HepG2 (cell line): ENCODE measurements at regions not wholly inside any gene's neighbourhood (a gene's known extent, or its start where the extent isn't known, plus 50 kb on each side); places are given as distances from the start of the nearest gene placed in this dataset.

Experiments used
- HNRNPH1 ChIP-seq: fragments of 200-400 bp; formaldehyde crosslinking; optimal IDR thresholded peaks from 2 replicates; pipeline ENCODE3; 2017; ENCODE audit warnings: mild to moderate bottlenecking, low read depth, low read length
- HNRNPL ChIP-seq: fragments of 200-400 bp; formaldehyde crosslinking; IDR thresholded peaks from 2 replicates; pipeline ENCODE4 v1.6.1; 2017; ENCODE audit warnings: mild to moderate bottlenecking, low read depth, low read length
- NPAS2 ChIP-seq: sonication (generic); formaldehyde crosslinking; IDR thresholded peaks from 2 replicates; pipeline ENCODE4 v1.8.0; 2022; ENCODE audit warnings: mild to moderate bottlenecking, missing genetic modification reagents, borderline replicate concordance
- PRDM10 ChIP-seq: sonication (generic); formaldehyde crosslinking; IDR thresholded peaks from 2 replicates; pipeline ENCODE4 v1.4.0; 2020; ENCODE audit warnings: low read depth, missing genetic modification reagents
- RAD51 ChIP-seq: fragments of 450-650 bp; IDR thresholded peaks from 2 replicates; pipeline ENCODE4 v1.6.1; 2016; ENCODE audit warnings: borderline replicate concordance
- TOE1 ChIP-seq: sonication (generic); formaldehyde crosslinking; IDR thresholded peaks from 2 replicates; pipeline ENCODE4 v1.4.0; 2020; ENCODE audit warnings: mild to moderate bottlenecking, missing genetic modification reagents
- ZBTB14 ChIP-seq: sonication (generic); formaldehyde crosslinking; IDR thresholded peaks from 2 replicates; pipeline ENCODE4 v1.4.0; 2020; ENCODE audit warnings: missing genetic modification reagents
- ZFX ChIP-seq: sonication (generic); formaldehyde crosslinking; IDR thresholded peaks from 2 replicates; pipeline ENCODE4 v1.4.0; 2020; ENCODE audit warnings: mild to moderate bottlenecking, low read depth, missing genetic modification reagents, moderate library complexity
- ZMYM4 ChIP-seq: sonication (generic); formaldehyde crosslinking; IDR thresholded peaks from 2 replicates; pipeline ENCODE4 v1.8.1; 2023; ENCODE audit warnings: mild to moderate bottlenecking, missing genetic modification reagents
- ZNF333 ChIP-seq: sonication (generic); formaldehyde crosslinking; IDR thresholded peaks from 2 replicates; pipeline ENCODE4 v1.4.0; 2020; ENCODE audit warnings: mild to moderate bottlenecking, missing genetic modification reagents, borderline replicate concordance
- ZNF337 ChIP-seq: sonication (generic); formaldehyde crosslinking; IDR thresholded peaks from 2 replicates; pipeline ENCODE4 v1.5.1; 2020; ENCODE audit warnings: missing genetic modification reagents, low read depth, mild to moderate bottlenecking, borderline replicate concordance
- TF ChIP-seq, protein P1 (sequence below): fragments of 450-650 bp; IDR thresholded peaks from 2 replicates; pipeline ENCODE4 v1.6.1; 2017

GRCh38 chr21:20031807-20032206 is 966.4 kb upstream of the NCAM2 start (continued):
- TF ChIP-seq PRDM10, result no peak
- TF ChIP-seq HNRNPH1, result no peak
- TF ChIP-seq, protein P1, sequence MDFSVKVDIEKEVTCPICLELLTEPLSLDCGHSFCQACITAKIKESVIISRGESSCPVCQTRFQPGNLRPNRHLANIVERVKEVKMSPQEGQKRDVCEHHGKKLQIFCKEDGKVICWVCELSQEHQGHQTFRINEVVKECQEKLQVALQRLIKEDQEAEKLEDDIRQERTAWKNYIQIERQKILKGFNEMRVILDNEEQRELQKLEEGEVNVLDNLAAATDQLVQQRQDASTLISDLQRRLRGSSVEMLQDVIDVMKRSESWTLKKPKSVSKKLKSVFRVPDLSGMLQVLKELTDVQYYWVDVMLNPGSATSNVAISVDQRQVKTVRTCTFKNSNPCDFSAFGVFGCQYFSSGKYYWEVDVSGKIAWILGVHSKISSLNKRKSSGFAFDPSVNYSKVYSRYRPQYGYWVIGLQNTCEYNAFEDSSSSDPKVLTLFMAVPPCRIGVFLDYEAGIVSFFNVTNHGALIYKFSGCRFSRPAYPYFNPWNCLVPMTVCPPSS, result no peak
- no peak for TF ChIP-seq TOE1
- TF ChIP-seq HNRNPL, result no peak
- TF ChIP-seq NPAS2 (CRISPR knock-in tag), result no peak
- TF ChIP-seq ZNF333, result no peak
- no peak for TF ChIP-seq ZBTB14 (CRISPR knock-in tag)
- TF ChIP-seq ZMYM4 (CRISPR knock-in tag), result no peak
- TF ChIP-seq ZNF337 (CRISPR knock-in tag), result no peak
- no peak for TF ChIP-seq ZFX (CRISPR knock-in tag)
- TF ChIP-seq RAD51, result no peak
